Activated CD4-positive, alpha-beta T cell treated with anti-CD3 and anti-CD28 coated beads for 4 hours (primary cell): ENCODE measurements at regions not wholly inside any gene's neighbourhood (a gene's known extent, or its start where the extent isn't known, plus 50 kb on each side); places are given as distances from the start of the nearest gene placed in this dataset.

Experiments
- DNase-seq, 2 donors: peaks; one replicate each; pipeline ENCODE4 v3.0.0-alpha.2; 2020

GRCh38 chr7:424961-425793 lies 94.5 kb downstream of the PDGFA start:
- DNase-seq: no peak

- DNase-seq: no peak
These were observed 93.9 kb downstream of the PDGFA start for GRCh38 chr7:425794-426188.

DNA sequence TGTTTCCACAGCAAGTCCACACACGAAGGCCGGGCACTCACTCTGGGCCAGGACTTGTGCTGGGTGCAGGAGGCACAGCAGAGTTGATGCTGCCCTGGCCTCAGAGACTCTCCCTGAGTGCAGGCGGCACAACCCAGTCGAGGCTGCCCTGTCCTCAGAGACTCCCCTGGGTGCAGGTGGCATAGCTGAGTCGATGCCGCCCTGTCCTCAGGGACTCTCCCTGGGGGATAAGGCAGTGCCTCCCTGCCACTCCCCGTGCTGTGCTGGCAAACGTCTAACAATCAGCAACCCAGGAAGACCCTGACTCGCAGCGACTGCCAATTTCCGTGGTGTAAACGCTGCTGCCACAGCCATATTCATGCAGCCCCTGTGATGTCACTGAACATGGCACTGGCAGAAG lies 93.1 kb downstream of the PDGFA start:
- no peak for DNase-seq

GRCh38 chr7:427506-428103 lies 92.0 kb downstream of the PDGFA start:
- DNase-seq: no peak

DNA sequence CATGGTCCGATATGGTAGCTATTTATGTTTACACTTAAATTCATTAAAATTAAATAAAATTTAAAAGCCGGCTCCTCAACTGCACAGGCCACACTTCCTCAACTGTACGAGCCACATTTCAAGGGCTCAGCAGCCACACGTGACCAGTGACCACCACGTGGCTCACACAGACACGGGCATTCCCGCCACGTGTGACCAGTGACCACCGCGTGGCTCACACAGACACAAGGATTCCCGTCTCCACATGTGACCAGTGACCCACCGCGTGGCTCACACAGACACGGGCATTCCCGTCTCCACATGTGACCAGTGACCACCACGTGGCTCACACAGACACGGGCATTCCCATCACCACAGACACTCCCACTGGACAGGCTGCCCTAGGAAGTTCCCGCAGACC lies 91.3 kb downstream of the PDGFA start:
- DNase-seq: no peak

DNA sequence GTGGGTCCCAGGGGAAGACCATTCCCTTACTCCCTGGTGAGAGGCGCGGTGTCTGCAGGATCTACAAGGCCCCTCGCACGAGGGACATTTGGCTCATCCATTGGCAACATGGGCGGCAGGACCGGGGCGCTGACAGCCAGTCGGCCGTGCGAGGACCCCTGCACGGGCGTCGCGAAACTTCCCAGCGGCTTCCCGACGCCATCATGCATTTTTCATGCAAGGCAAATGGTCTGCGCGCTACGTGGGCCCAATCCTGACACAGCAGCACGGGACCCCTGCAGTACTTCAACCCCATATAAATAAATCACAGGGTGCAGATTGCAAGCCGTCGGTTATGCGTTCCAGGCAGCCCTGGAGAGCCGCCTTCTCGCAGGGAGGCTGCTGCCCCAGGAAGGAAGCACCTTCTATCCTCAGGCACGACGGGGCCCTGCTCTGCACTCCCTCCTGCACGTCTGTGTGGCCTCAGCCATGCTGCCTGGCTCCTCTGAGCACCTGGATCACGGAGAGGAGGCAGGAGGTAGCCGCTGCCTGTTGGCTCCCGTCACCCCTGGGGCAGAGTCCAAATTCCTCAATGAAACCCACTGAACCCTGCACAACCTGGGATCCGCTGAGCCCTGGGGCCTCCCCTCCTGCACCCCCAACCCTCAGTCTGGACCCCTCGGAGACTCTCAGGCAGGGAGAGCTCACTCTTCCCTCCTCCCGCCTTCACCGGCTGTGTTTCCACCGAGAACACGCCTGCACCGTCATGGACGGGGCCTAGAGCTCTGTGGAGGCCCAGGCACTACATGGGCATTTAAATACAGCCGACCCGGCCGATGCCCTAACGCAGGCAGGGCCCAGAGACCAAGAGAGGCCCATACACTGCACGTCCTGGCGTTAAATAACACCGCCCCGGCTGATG lies 90.5 kb downstream of the PDGFA start:
- DNase-seq: no peak

DNA sequence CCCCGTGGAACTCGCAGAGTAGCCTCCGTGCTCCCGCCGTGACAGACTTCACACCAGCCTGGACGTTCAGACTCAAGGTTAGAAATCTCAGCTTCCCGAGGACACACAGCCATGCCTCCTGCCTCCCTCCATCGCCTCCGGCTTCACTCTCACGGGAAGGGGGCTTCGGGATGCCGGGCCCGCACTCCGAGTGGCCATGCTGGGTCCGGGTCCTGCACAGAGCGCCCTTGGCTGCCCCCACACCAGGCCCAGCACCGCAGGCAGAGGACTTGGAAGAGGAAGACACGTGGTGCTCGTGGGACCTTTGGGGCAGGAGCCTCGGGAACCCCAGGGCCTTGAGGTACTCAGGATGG lies 89.8 kb downstream of the PDGFA start:
- no peak for DNase-seq

- DNase-seq: no peak
These were observed 88.6 kb downstream of the PDGFA start for GRCh38 chr7:431041-431440.

DNA sequence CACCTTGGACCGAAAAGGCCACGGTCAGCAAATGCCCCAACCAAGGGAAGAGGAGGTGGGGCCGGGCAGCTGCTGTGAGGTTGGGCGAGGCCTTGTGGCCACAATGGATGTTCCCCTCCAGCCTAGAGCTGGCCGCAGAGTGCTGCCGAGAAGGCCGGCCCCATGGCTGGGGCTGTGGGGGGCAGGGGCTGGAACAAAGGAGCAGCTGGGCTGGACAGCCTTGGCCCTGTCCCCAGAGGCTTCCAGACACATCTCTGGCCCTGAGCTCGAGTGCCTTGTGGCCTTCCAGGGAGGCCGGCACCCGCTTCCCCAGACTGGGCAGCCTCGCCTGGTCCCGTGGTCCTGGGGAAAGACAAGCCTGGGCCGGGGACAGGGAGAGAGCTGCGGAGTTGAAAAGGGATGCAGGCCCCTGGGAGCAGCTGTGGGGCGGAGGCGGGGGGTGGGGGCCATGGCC lies 88.0 kb downstream of the PDGFA start:
- no peak for DNase-seq

DNA sequence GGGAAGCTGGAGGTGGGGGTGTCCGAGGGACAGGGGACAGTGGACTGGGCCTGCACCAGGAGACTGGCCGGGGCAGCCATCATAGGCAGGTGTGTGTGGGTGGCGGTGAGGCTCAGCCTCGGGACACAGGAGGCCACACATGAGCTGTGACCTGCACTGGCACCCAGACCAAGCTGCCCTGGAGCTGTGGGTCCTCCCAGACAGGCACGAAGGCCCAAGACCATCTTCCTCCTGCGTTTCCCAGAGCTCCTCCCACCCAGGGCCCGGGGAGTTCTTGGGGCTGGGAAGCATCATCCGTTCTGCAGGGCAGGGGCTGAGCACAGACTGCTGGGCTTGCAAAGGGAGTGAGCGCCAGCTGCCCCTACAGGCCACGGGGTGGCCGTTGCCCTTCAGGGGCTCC lies 87.4 kb downstream of the PDGFA start:
- no peak for DNase-seq

DNA sequence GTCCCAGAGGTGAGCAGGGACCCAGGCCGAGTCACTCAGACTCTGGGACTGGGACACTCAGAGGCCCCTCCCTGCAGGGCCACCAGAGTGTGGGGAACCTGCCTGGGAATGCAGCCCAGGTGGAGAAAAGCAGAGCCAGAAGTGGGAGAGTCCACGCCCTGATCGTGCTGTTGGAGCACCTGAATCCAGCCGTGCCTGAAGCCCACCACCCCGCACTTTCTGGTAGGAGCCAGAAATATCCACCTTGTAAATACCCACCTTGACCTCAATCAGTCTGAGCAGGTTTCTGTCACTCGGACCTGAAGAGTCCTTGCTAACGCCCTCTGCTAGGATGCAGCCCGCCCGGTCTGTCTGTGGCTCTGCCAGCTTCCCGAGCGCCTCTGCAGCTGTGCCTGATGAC lies 86.7 kb downstream of the PDGFA start:
- no peak for DNase-seq

DNA sequence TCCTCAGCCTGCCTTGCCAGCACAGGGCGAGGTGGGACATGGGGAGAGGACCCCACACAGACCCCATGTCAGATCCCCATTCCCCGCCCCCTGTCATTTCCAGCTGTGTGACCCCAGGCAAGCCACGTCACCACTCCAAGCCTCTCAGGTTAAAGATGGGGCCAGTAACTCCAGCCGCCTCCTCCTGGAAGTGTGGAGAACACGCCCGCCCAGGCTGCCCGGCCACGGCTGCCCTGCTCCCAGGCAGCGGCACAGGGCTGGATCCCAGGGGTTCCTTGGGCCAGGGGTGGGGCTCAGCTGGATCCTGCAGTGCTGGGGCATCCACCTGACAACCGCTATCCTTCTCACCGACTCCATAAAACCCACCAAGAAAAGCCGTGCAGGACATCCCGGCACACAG lies 86.1 kb downstream of the PDGFA start:
- DNase-seq: no peak

GRCh38 chr7:434891-435629 lies 84.6 kb downstream of the PDGFA start:
- DNase-seq: no peak

GRCh38 chr7:435630-436366 lies 83.8 kb downstream of the PDGFA start:
- peak in 1 of 2 donors; percentile 32 for DNase-seq

GRCh38 chr7:436367-437128 lies 83.1 kb downstream of the PDGFA start:
- no peak for DNase-seq

GRCh38 chr7:437329-438251 lies 82.1 kb downstream of the PDGFA start:
- DNase-seq: no peak

- no peak for DNase-seq
These were observed 81.3 kb downstream of the PDGFA start for GRCh38 chr7:438361-438760.

GRCh38 chr7:438916-439315 lies 80.7 kb downstream of the PDGFA start:
- no peak for DNase-seq

GRCh38 chr7:440059-440749 lies 79.4 kb downstream of the PDGFA start:
- DNase-seq: no peak
